HCT116 (cell line): ENCODE measurements at regions not wholly inside any gene's neighbourhood (a gene's known extent, or its start where the extent isn't known, plus 50 kb on each side); places are given as distances from the start of the nearest gene placed in this dataset.

Source experiments
- ATAC-seq: fragments of 200-7000 bp; cut with Tn5 transposase; 2 replicates; pipeline ENCODE4 v1.9.1; 2020; ENCODE audit warnings: mild to moderate bottlenecking, moderate library complexity
- BruUV-seq: library from RNA; stranded (reverse); fragments of 400-500 nt; replicated peaks from 2 replicates; lab custom pipeline; 2021; lab: Mats Ljungman, UMichigan
- CTCF ChIA-PET: fragments of 300-600 bp; sonication (Branson Sonifier 250); formaldehyde crosslinking; loops from one replicate; lab custom pipeline; 2021; ENCODE audit warnings: antibody characterized with exemption; lab: Charles Lee
- POLR2A ChIA-PET: fragments of 300-600, 350-600 bp; sonication (Branson Sonifier 250); formaldehyde crosslinking; loops from one replicate; lab custom pipeline; 2021; ENCODE audit warnings: antibody characterized with exemption; lab: Charles Lee
- RAD21 ChIA-PET, 2 experiments: fragments of 300-600 bp; sonication (Branson Sonifier 250); formaldehyde crosslinking; loops; one replicate each; lab custom pipeline; 2023; ENCODE audit warnings: low total read pairs in 2 of 2; ENCODE audit not compliant: uncharacterized antibody in 2 of 2, unreplicated experiment in 2 of 2, low non-redundant PET in 1 of 2; lab: Charles Lee
- DNase-seq: peaks from one replicate; pipeline ENCODE4 v3.0.0-alpha.2; 2010; ENCODE audit warnings: low read depth, low spot score
- H2AFZ ChIP-seq: fragments of 200-600 bp; shearing (Covaris generic), sonication (generic); 2 replicates; pipeline ENCODE4 v1.6.1; 2017; ENCODE audit warnings: low read depth, mixed run types, mixed read lengths, antibody characterized with exemption, low read length; ENCODE audit not compliant: poor library complexity, severe bottlenecking
- H3K27ac ChIP-seq: 2 replicates; pipeline ENCODE4 v1.5.1; 2012; ENCODE audit warnings: low read depth, low read length
- H3K27me3 ChIP-seq: fragments of 200-600 bp; sonication (generic); 2 replicates; pipeline ENCODE4 v1.6.1; 2016; ENCODE audit warnings: mixed run types, low read length, mixed read lengths; ENCODE audit not compliant: insufficient read depth
- H3K36me3 ChIP-seq, 2 experiments: fragments of 200-500 bp in 1 of 2; fragments of 200-600 bp in 1 of 2; sonication (Bioruptor generic) in 1 of 2; sonication (generic) in 1 of 2; 2 replicates each; pipeline versions ENCODE4 v1.5.1 to v1.6.1; 2014 to 2016; ENCODE audit warnings: low read length in 2 of 2, inconsistent platforms in 1 of 2, mixed read lengths in 1 of 2, mixed run types in 1 of 2; ENCODE audit not compliant: insufficient read depth in 2 of 2, control insufficient read depth in 1 of 2
- H3K4me1 ChIP-seq, 2 experiments: fragments of 200-600 bp in 1 of 2; sonication (generic) in 1 of 2; 2 replicates each; pipeline versions ENCODE4 v1.5.1 to v1.6.1; 2012 to 2017; ENCODE audit warnings: low read length in 2 of 2, inconsistent platforms in 1 of 2, mild to moderate bottlenecking in 1 of 2, mixed read lengths in 1 of 2, mixed run types in 1 of 2, moderate library complexity in 1 of 2; ENCODE audit not compliant: insufficient read depth in 2 of 2, control insufficient read depth in 1 of 2
- H3K4me2 ChIP-seq: fragments of 200-600 bp; sonication (generic); 2 replicates; pipeline ENCODE4 v1.6.1; 2017; ENCODE audit warnings: mixed run types, low read length, mixed read lengths
- H3K4me3 ChIP-seq, 2 experiments: fragments of 200-600 bp in 1 of 2; sonication (generic) in 1 of 2; replicated peaks in 1 of 2; 2 replicates each; pipeline ENCODE4 v1.5.1; 2011 to 2016; ENCODE audit warnings: low read length in 2 of 2, control low read depth in 1 of 2, low read depth in 1 of 2, mild to moderate bottlenecking in 1 of 2, mixed read lengths in 1 of 2, mixed run types in 1 of 2
- H3K79me2 ChIP-seq: fragments of 200-600 bp; sonication (generic); 2 replicates; pipeline ENCODE4 v1.6.1; 2017; ENCODE audit warnings: mild to moderate bottlenecking, mixed run types, low read length, moderate library complexity, mixed read lengths; ENCODE audit not compliant: insufficient read depth
- H3K9ac ChIP-seq: fragments of 200-600 bp; sonication (generic); 2 replicates; pipeline ENCODE4 v1.6.1; 2016; ENCODE audit warnings: low read length, mixed read lengths
- H3K9me2 ChIP-seq: fragments of 200-600 bp; sonication (generic), shearing (Covaris generic); 2 replicates; pipeline ENCODE4 v1.6.1; 2017; ENCODE audit warnings: mixed run types, mild to moderate bottlenecking, moderate library complexity; ENCODE audit not compliant: insufficient read depth
- H3K9me3 ChIP-seq, 2 experiments: fragments of 200-500 bp in 1 of 2; fragments of 200-600 bp in 1 of 2; sonication (Bioruptor generic) in 1 of 2; sonication (generic) in 1 of 2; 2 replicates each; pipeline ENCODE4 v1.6.1; 2014 to 2017; ENCODE audit warnings: low read length in 2 of 2, mixed read lengths in 2 of 2, inconsistent platforms in 1 of 2, low read depth in 1 of 2, mild to moderate bottlenecking in 1 of 2, mixed run types in 1 of 2, moderate library complexity in 1 of 2; ENCODE audit not compliant: control insufficient read depth in 1 of 2, insufficient read depth in 1 of 2
- H4K20me1 ChIP-seq: fragments of 200-600 bp; sonication (generic), shearing (Covaris generic); 2 replicates; pipeline ENCODE4 v1.6.1; 2017; ENCODE audit warnings: mixed run types, mild to moderate bottlenecking, moderate library complexity; ENCODE audit not compliant: insufficient read depth
- CEBPB ChIP-seq: IDR thresholded peaks from 2 replicates; pipeline ENCODE4 v1.6.1; 2012; ENCODE audit warnings: low read depth
- EGR1 ChIP-seq: IDR thresholded peaks from 2 replicates; pipeline ENCODE4 v1.6.1; 2012; ENCODE audit warnings: low read depth
- ELF1 ChIP-seq: IDR thresholded peaks from 2 replicates; pipeline ENCODE4 v1.6.1; 2012; ENCODE audit warnings: low read depth, borderline replicate concordance
- EZH2phosphoT487 ChIP-seq: fragments of 200-600 bp; IDR thresholded peaks from 2 replicates; pipeline ENCODE4 v1.6.1; 2018; ENCODE audit warnings: antibody characterized with exemption, borderline replicate concordance
- MAX ChIP-seq: IDR thresholded peaks from 2 replicates; pipeline ENCODE4 v1.6.1; 2012
- SIN3A ChIP-seq: IDR thresholded peaks from 2 replicates; pipeline ENCODE4 v1.6.1; 2012; ENCODE audit warnings: low read depth
- SRF ChIP-seq: IDR thresholded peaks from 2 replicates; pipeline ENCODE4 v1.6.1; 2012; ENCODE audit warnings: low read depth
- TCF7L2 ChIP-seq: IDR thresholded peaks from 2 replicates; pipeline ENCODE4 v1.7.0; 2011; ENCODE audit warnings: borderline replicate concordance, inconsistent platforms; ENCODE audit not compliant: insufficient read depth, insufficient read length; ENCODE audit errors: extremely low read depth
- intact Hi-C: fragments of 100-400 bp; cut with micrococcal nuclease; formaldehyde crosslinking; loops from 2 replicates; pipeline ENCODE4 v1.10.0; 2022
- TF ChIP-seq, protein P1 (sequence below): IDR thresholded peaks from 2 replicates; pipeline ENCODE4 v1.6.1; 2012; ENCODE audit warnings: low read depth
- TF ChIP-seq, protein P2 (sequence below): IDR thresholded peaks from 2 replicates; pipeline ENCODE4 v1.6.1; 2012
- TF ChIP-seq, protein P3 (sequence below), 3 experiments: fragments of 200-600 bp in 1 of 3; sonication (generic) in 1 of 3; IDR thresholded peaks in 2 of 3; conservative IDR thresholded peaks in 1 of 3; 2 replicates each; pipeline ENCODE4 v1.5.1; 2012 to 2017; ENCODE audit warnings: low read depth in 2 of 3, low read length in 2 of 3, antibody characterized with exemption in 1 of 3, borderline replicate concordance in 1 of 3, control low read depth in 1 of 3, mild to moderate bottlenecking in 1 of 3, mixed read lengths in 1 of 3, mixed run types in 1 of 3, moderate library complexity in 1 of 3; ENCODE audit not compliant: insufficient read depth in 1 of 3

GRCh38 chr20:55790178-55790577 is 215.1 kb downstream of the CBLN4 start:
- peaks cover 5 to 37% of the 10 kb centered on the region in 2 experiments; a peak in 2 of 4 replicates for H3K9me3 ChIP-seq

GRCh38 chr20:55784036-55784435 is 221.3 kb downstream of the CBLN4 start:
- BruUV-seq: no TSS peak
- CTCF ChIA-PET: no interaction called here
- Histone ChIP-seq H3K9me3 (peaks cover 5 to 11% of the 10 kb centered on the region in 2 experiments; a peak in 2 of 4 replicates), H3K9ac (no peak overlapping the region), H3K79me2 (no peaks in the 10 kb centered on the region), H3K27me3 (no peaks in the 10 kb centered on the region), H2AFZ (no peak overlapping the region), H3K4me3 (no peak overlapping the region), H3K27ac (no peak overlapping the region), H3K4me1 (no peaks in the 10 kb centered on the region), H4K20me1 (no peaks in the 10 kb centered on the region), H3K9me2 (no peaks in the 10 kb centered on the region), H3K36me3 (no peaks in the 10 kb centered on the region), H3K4me2 (no peak overlapping the region)
- TF ChIP-seq SRF (no peak), SIN3A (no peak), ELF1 (no peak), MAX (no peak), TCF7L2 (no peak), EGR1 (no peak)
- TF ChIP-seq, protein P1, sequence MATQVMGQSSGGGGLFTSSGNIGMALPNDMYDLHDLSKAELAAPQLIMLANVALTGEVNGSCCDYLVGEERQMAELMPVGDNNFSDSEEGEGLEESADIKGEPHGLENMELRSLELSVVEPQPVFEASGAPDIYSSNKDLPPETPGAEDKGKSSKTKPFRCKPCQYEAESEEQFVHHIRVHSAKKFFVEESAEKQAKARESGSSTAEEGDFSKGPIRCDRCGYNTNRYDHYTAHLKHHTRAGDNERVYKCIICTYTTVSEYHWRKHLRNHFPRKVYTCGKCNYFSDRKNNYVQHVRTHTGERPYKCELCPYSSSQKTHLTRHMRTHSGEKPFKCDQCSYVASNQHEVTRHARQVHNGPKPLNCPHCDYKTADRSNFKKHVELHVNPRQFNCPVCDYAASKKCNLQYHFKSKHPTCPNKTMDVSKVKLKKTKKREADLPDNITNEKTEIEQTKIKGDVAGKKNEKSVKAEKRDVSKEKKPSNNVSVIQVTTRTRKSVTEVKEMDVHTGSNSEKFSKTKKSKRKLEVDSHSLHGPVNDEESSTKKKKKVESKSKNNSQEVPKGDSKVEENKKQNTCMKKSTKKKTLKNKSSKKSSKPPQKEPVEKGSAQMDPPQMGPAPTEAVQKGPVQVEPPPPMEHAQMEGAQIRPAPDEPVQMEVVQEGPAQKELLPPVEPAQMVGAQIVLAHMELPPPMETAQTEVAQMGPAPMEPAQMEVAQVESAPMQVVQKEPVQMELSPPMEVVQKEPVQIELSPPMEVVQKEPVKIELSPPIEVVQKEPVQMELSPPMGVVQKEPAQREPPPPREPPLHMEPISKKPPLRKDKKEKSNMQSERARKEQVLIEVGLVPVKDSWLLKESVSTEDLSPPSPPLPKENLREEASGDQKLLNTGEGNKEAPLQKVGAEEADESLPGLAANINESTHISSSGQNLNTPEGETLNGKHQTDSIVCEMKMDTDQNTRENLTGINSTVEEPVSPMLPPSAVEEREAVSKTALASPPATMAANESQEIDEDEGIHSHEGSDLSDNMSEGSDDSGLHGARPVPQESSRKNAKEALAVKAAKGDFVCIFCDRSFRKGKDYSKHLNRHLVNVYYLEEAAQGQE: no peak
- TF ChIP-seq, protein P2, sequence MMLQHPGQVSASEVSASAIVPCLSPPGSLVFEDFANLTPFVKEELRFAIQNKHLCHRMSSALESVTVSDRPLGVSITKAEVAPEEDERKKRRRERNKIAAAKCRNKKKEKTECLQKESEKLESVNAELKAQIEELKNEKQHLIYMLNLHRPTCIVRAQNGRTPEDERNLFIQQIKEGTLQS: no peak
- TF ChIP-seq, protein P3, sequence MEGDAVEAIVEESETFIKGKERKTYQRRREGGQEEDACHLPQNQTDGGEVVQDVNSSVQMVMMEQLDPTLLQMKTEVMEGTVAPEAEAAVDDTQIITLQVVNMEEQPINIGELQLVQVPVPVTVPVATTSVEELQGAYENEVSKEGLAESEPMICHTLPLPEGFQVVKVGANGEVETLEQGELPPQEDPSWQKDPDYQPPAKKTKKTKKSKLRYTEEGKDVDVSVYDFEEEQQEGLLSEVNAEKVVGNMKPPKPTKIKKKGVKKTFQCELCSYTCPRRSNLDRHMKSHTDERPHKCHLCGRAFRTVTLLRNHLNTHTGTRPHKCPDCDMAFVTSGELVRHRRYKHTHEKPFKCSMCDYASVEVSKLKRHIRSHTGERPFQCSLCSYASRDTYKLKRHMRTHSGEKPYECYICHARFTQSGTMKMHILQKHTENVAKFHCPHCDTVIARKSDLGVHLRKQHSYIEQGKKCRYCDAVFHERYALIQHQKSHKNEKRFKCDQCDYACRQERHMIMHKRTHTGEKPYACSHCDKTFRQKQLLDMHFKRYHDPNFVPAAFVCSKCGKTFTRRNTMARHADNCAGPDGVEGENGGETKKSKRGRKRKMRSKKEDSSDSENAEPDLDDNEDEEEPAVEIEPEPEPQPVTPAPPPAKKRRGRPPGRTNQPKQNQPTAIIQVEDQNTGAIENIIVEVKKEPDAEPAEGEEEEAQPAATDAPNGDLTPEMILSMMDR (IDR thresholded peaks at IDR 0.05 in 2 of 3, conservative IDR thresholded peaks at IDR 0.05 in 1 of 3; ENCODE audit: borderline replicate concordance in 1 of 3, insufficient read depth in 1 of 3, low read depth in 2 of 3, low read length in 2 of 3): no peak
- RAD21 ChIA-PET: no interaction called here
- DNase-seq (no peak), ATAC-seq (no peak)
- intact Hi-C loops: no loop called here
- POLR2A ChIA-PET: no interaction called here

More at GRCh38 chr20:55790178-55790577, 215.1 kb downstream of the CBLN4 start:
- H4K20me1 ChIP-seq: no peaks in the 10 kb centered on the region
- H3K9me2 ChIP-seq: no peaks in the 10 kb centered on the region
- DNase-seq: no peak
- no peak overlapping the region for H2AFZ ChIP-seq
- no peaks in the 10 kb centered on the region for H3K4me1 ChIP-seq
- no TSS peak for BruUV-seq
- CTCF ChIA-PET: no interaction called here
- no peaks in the 10 kb centered on the region for H3K36me3 ChIP-seq
- H3K9ac ChIP-seq: no peak overlapping the region
- no peak overlapping the region for H3K4me3 ChIP-seq
- no peak overlapping the region for H3K27ac ChIP-seq
- no peak for TF ChIP-seq EZH2phosphoT487
- TF ChIP-seq CEBPB: no peak
- POLR2A ChIA-PET: no interaction called here
- ATAC-seq: no peak
- no peaks in the 10 kb centered on the region for H3K27me3 ChIP-seq
- no peaks in the 10 kb centered on the region for H3K79me2 ChIP-seq
- RAD21 ChIA-PET: no interaction called here
- no peak overlapping the region for H3K4me2 ChIP-seq
- intact Hi-C loops: no loop called here
